GM18517 (cell line): ENCODE measurements at regions not wholly inside any gene's neighbourhood (a gene's known extent, or its start where the extent isn't known, plus 50 kb on each side); places are given as distances from the start of the nearest gene placed in this dataset.

ENCODE experiments used
- ATAC-seq: cut with Tn5 transposase; IDR thresholded peaks from one replicate; pipeline ENCODE4 v1.9.1; 2021; ENCODE audit warnings: mild to moderate bottlenecking, moderate library complexity; ENCODE audit not compliant: unreplicated experiment

GRCh38 chr2:12594590-12594989, 122.1 kb upstream of the TRIB2 start:
- no peak for ATAC-seq

- no peak for ATAC-seq
These were observed 120.0 kb upstream of the TRIB2 start for GRCh38 chr2:12596771-12597170.

- ATAC-seq, result no peak
These were observed 119.1 kb upstream of the TRIB2 start for GRCh38 chr2:12597610-12598009.

- no peak for ATAC-seq
These were observed 114.1 kb upstream of the TRIB2 start for GRCh38 chr2:12602661-12603060.

GRCh38 chr2:12603781-12604295, 112.9 kb upstream of the TRIB2 start:
- no peak for ATAC-seq

GRCh38 chr2:12604341-12604740, 112.4 kb upstream of the TRIB2 start:
- ATAC-seq, result no peak

GRCh38 chr2:12605366-12605765, 111.4 kb upstream of the TRIB2 start:
- ATAC-seq, result no peak

- ATAC-seq, result no peak
These were observed 110.8 kb upstream of the TRIB2 start for GRCh38 chr2:12605936-12606335.

- no peak for ATAC-seq
These were observed 110.2 kb upstream of the TRIB2 start for GRCh38 chr2:12606472-12607000.

GRCh38 chr2:12607971-12608370, 108.8 kb upstream of the TRIB2 start:
- no peak for ATAC-seq

GRCh38 chr2:12610314-12610713, 106.4 kb upstream of the TRIB2 start:
- ATAC-seq, result no peak

- ATAC-seq, result no peak
These were observed 104.6 kb upstream of the TRIB2 start for GRCh38 chr2:12612168-12612567.

- ATAC-seq, result no peak
These were observed 104.1 kb upstream of the TRIB2 start for GRCh38 chr2:12612671-12613070.

- ATAC-seq, result no peak
These were observed 103.5 kb upstream of the TRIB2 start for GRCh38 chr2:12613137-12613835.

- no peak for ATAC-seq
These were observed 101.2 kb upstream of the TRIB2 start for GRCh38 chr2:12615509-12615908.

GRCh38 chr2:12616456-12617156, 100.1 kb upstream of the TRIB2 start:
- no peak for ATAC-seq

GRCh38 chr2:12617366-12617765, 99.4 kb upstream of the TRIB2 start:
- no peak for ATAC-seq

- no peak for ATAC-seq
These were observed 98.9 kb upstream of the TRIB2 start for GRCh38 chr2:12617853-12618252.

GRCh38 chr2:12618576-12618975, 98.2 kb upstream of the TRIB2 start:
- no peak for ATAC-seq

- ATAC-seq, result no peak
These were observed 96.8 kb upstream of the TRIB2 start for GRCh38 chr2:12619975-12620374.

- ATAC-seq, result no peak
These were observed 96.0 kb upstream of the TRIB2 start for GRCh38 chr2:12620759-12621158.

GRCh38 chr2:12623051-12623450, 93.7 kb upstream of the TRIB2 start:
- ATAC-seq, result no peak
